K562 (cell line): ENCODE measurements at regions not wholly inside any gene's neighbourhood (a gene's known extent, or its start where the extent isn't known, plus 50 kb on each side); places are given as distances from the start of the nearest gene placed in this dataset.

Experiments
- ATAC-seq: fragments of 200-7000 bp; cut with Tn5 transposase; 3 replicates; pipeline ENCODE4 v1.9.1; 2020; ENCODE audit warnings: moderate library complexity
- BruUV-seq: library from RNA; stranded (reverse); fragments of 400-500 nt; replicated peaks from 2 replicates; lab custom pipeline; 2021; lab: Mats Ljungman, UMichigan
- CTCF ChIA-PET: fragments of 300-600 bp; formaldehyde crosslinking; extraction: SDS; loops from one replicate; lab custom pipeline; 2021; ENCODE audit warnings: low intra/inter-chr PET ratio; lab: Yijun Ruan, JAX
- POLR2A ChIA-PET: fragments of 300-600, 350-650 bp; sonication (Branson Sonifier 250); formaldehyde crosslinking; extraction: SDS; loops from one replicate; lab custom pipeline; 2021; ENCODE audit warnings: antibody characterized with exemption, inconsistent platforms; lab: Yijun Ruan, JAX
- DNase-seq, 4 experiments: peaks; one replicate each; pipeline versions ENCODE4 v3.0.0 to v3.0.0-alpha.2; 2011 to 2018; ENCODE audit warnings: low spot score in 3 of 4, mixed read lengths in 3 of 4; ENCODE audit errors: extremely low read depth in 1 of 4
- FAIRE-seq: peaks from 2 replicates; lab custom pipeline; 2011; peaks lifted over from hg19 to GRCh38; lab: Jason Lieb, UNC
- H2AFZ ChIP-seq: 2 replicates; pipeline ENCODE4 v1.6.0; 2011; ENCODE audit warnings: low read depth, low read length, control low read depth, inconsistent platforms
- H3K27ac ChIP-seq: fragments of 200-600 bp; 3 replicates; pipeline ENCODE4 v1.8.0; 2011; ENCODE audit warnings: low read depth, mild to moderate bottlenecking, control low read depth, inconsistent platforms, low read length, moderate library complexity, mixed read lengths; ENCODE audit errors: extremely low read depth
- H3K27me3 ChIP-seq, 2 experiments: fragments of 300-600 bp in 1 of 2; 2 replicates in 1 of 2; 3 replicates in 1 of 2; pipeline versions ENCODE4 v1.6.0 to v1.8.0; 2011; ENCODE audit warnings: inconsistent platforms in 2 of 2, low read length in 2 of 2, mild to moderate bottlenecking in 1 of 2, mixed read lengths in 1 of 2, moderate library complexity in 1 of 2; ENCODE audit not compliant: control insufficient read depth in 2 of 2, insufficient read depth in 2 of 2
- H3K36me3 ChIP-seq: fragments of 300-600 bp; 3 replicates; pipeline ENCODE4 v1.8.0; 2011; ENCODE audit warnings: mild to moderate bottlenecking, low read length, inconsistent platforms; ENCODE audit not compliant: control insufficient read depth, insufficient read depth
- H3K4me1 ChIP-seq, 2 experiments: fragments of 200-600 bp in 1 of 2; replicated peaks in 1 of 2; 2 replicates in 1 of 2; 3 replicates in 1 of 2; pipeline versions ENCODE4 v1.5.1 to v1.8.0; 2011; ENCODE audit warnings: inconsistent platforms in 2 of 2, low read length in 2 of 2, mild to moderate bottlenecking in 1 of 2, mixed read lengths in 1 of 2, moderate library complexity in 1 of 2; ENCODE audit not compliant: control insufficient read depth in 2 of 2, insufficient read depth in 2 of 2
- H3K4me2 ChIP-seq: 2 replicates; pipeline ENCODE4 v1.6.1; 2011; ENCODE audit warnings: low read length, control low read depth, inconsistent platforms, mixed read lengths; ENCODE audit not compliant: insufficient read depth
- H3K4me3 ChIP-seq: fragments of 200-600 bp; sonication (generic), shearing (Covaris generic); 2 replicates; pipeline ENCODE4 v1.5.1; 2016; ENCODE audit warnings: control low read depth, inconsistent platforms
- H3K79me2 ChIP-seq: fragments of 200-600 bp; 3 replicates; pipeline ENCODE4 v1.8.0; 2011; ENCODE audit warnings: low read length, inconsistent platforms; ENCODE audit not compliant: control insufficient read depth, insufficient read depth
- H3K9ac ChIP-seq, 2 experiments: 2 replicates each; pipeline versions ENCODE4 v1.6.0 to v1.6.1; 2011; ENCODE audit warnings: low read depth in 2 of 2, low read length in 2 of 2, control low read depth in 1 of 2, inconsistent platforms in 1 of 2, mild to moderate bottlenecking in 1 of 2, mixed read lengths in 1 of 2; ENCODE audit not compliant: insufficient read depth in 1 of 2
- H3K9me1 ChIP-seq: one replicate; pipeline ENCODE4 v1.6.0; 2011; ENCODE audit warnings: inconsistent platforms, mild to moderate bottlenecking, low read length, moderate library complexity; ENCODE audit not compliant: control insufficient read depth, insufficient read depth
- H3K9me3 ChIP-seq: replicated peaks from 2 replicates; pipeline ENCODE4 v1.5.1; 2011; ENCODE audit warnings: low read depth, low read length, inconsistent platforms; ENCODE audit not compliant: control insufficient read depth, insufficient read depth
- H4K20me1 ChIP-seq: replicated peaks from 2 replicates; pipeline ENCODE4 v1.6.1; 2011; ENCODE audit warnings: low read length, inconsistent platforms, mixed read lengths; ENCODE audit not compliant: control insufficient read depth, insufficient read depth
- ETV6 ChIP-seq, 3 experiments: fragments of 150-350 bp in 1 of 3; sonication (generic) in 1 of 3; formaldehyde crosslinking in 1 of 3; IDR thresholded peaks; 2 replicates each; pipeline versions ENCODE4 v1.6.1 to v1.8.0; 2014 to 2022; ENCODE audit warnings: borderline replicate concordance in 2 of 3, low read depth in 2 of 3, antibody characterized with exemption in 1 of 3, low read length in 1 of 3, mild to moderate bottlenecking in 1 of 3, missing genetic modification reagents in 1 of 3
- FOS ChIP-seq: IDR thresholded peaks from 3 replicates; pipeline ENCODE4 v1.6.1; 2011; ENCODE audit not compliant: insufficient read length; ENCODE audit errors: extremely low read depth
- MBD1 ChIP-seq: fragments of 250-450 bp; sonication (Bioruptor Pico); IDR thresholded peaks from 2 replicates; pipeline ENCODE4 v1.8.0; 2022; ENCODE audit warnings: inconsistent platforms
- MYNN ChIP-seq, 2 experiments: sonication (generic); formaldehyde crosslinking in 1 of 2; IDR thresholded peaks; 2 replicates each; pipeline versions ENCODE4 v1.5.0 to v1.6.1; 2016 to 2020; ENCODE audit warnings: antibody characterized with exemption in 1 of 2, missing genetic modification reagents in 1 of 2
- WGBS: fragments of 100-300 bp; shearing (Covaris generic); methylation state at CpG from one replicate; pipeline ENCODE4 v1.1.6; 2016; ENCODE audit warnings: low coverage, mixed read lengths; ENCODE audit not compliant: insufficient coverage; ENCODE audit errors: missing lambda C conversion rate; 5-methylcytosine and 5-hydroxymethylcytosine counted together
- in situ Hi-C: fragments of 300-500 bp; cut with MboI; formaldehyde crosslinking; loops from 4 replicates; pipeline ENCODE4 v1.15.0; 2018; ENCODE audit warnings: inconsistent platforms, mixed read lengths
- intact Hi-C: fragments of 100-400 bp; cut with micrococcal nuclease; formaldehyde crosslinking; loops from 2 replicates; pipeline ENCODE4 v1.14.2; 2022

GRCh38 chr2:58865436-58865835 is 624.3 kb upstream of the FANCL start:
- WGBS, result 41% methylated on average over 1 of the region's 1 CpG
- H3K9me3 ChIP-seq, result peaks cover 3% of the 10 kb centered on the region; the same call in 1 of the 2 replicates
- no peaks in the 10 kb centered on the region for H3K36me3 ChIP-seq
- H2AFZ ChIP-seq, result no peak overlapping the region
- ATAC-seq (no peak), DNase-seq (no peak), FAIRE-seq (no peak)
- no TSS peak for BruUV-seq
- intact Hi-C loops (no loop called here), in situ Hi-C loops (no loop called here)
- H3K9me1 ChIP-seq, result no peaks in the 10 kb centered on the region
- CTCF ChIA-PET, result no interaction called here
- no peak overlapping the region for H3K27ac ChIP-seq
- no peaks in the 10 kb centered on the region for H3K27me3 ChIP-seq
- H3K4me1 ChIP-seq, result no peaks in the 10 kb centered on the region; a peak in 1 of 5 replicates
- no peak overlapping the region for H3K4me2 ChIP-seq
- H3K9ac ChIP-seq, result no peak overlapping the region
- no peaks in the 10 kb centered on the region for H3K79me2 ChIP-seq
- POLR2A ChIA-PET, result interaction anchor here (0.7 kb wide), 1 partner anchor 375 kb away, joined by 3 read pairs; no protein-coding TSS in a partner anchor
- no peaks in the 10 kb centered on the region for H4K20me1 ChIP-seq
- H3K4me3 ChIP-seq, result no peak overlapping the region
- TF ChIP-seq FOS (no peak), MBD1 (no peak), MYNN (IDR thresholded peaks at IDR 0.05) (no peak), MYNN (CRISPR knock-in tag; IDR thresholded peaks at IDR 0.05) (no peak), ETV6 (IDR thresholded peaks at IDR 0.05; ENCODE audit: borderline replicate concordance in 1 of 2, low read depth in 2 of 2, low read length in 1 of 2) (no peak), ETV6 (CRISPR knock-in tag; IDR thresholded peaks at IDR 0.05; ENCODE audit: borderline replicate concordance) (no peak)
- TF ChIP-seq, all 486 proteins: peak for 0
